ENCODE measurements at regions not wholly inside any gene's neighbourhood (a gene's known extent, or its start where the extent isn't known, plus 50 kb on each side); places are given as distances from the start of the nearest gene placed in this dataset.

DNA sequence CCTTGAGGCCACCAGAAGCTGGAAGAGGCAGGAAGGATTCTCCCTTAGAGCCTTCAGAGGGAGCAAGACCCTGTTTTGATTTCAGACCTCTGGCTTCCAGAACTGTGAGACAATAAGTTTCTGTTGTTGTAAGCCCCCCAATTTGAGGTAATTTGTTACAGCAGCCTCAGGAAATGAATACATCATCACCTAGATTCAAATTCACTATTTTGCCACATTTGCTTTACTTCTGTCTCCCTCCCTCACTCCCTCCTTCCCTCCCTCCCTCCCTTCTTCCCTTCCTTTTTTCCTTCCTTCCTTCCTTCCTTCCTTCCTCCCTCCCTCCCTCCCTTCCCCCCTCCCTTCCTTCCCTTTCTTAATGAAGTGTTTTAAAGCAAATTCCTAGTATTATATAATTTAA is 58.1 kb upstream of the KIF13A start:
- TF ChIP-seq EP300 (IDR thresholded peaks at IDR 0.05) (no peak), POLR2A (IDR thresholded peaks at IDR 0.05) (no peak)
- TF ChIP-seq, protein P1, sequence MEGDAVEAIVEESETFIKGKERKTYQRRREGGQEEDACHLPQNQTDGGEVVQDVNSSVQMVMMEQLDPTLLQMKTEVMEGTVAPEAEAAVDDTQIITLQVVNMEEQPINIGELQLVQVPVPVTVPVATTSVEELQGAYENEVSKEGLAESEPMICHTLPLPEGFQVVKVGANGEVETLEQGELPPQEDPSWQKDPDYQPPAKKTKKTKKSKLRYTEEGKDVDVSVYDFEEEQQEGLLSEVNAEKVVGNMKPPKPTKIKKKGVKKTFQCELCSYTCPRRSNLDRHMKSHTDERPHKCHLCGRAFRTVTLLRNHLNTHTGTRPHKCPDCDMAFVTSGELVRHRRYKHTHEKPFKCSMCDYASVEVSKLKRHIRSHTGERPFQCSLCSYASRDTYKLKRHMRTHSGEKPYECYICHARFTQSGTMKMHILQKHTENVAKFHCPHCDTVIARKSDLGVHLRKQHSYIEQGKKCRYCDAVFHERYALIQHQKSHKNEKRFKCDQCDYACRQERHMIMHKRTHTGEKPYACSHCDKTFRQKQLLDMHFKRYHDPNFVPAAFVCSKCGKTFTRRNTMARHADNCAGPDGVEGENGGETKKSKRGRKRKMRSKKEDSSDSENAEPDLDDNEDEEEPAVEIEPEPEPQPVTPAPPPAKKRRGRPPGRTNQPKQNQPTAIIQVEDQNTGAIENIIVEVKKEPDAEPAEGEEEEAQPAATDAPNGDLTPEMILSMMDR (IDR thresholded peaks at IDR 0.05), result no peak

Measured in sigmoid colon (tissue), 4 donors.